Activated CD4-positive, alpha-beta T cell treated with anti-CD3 and anti-CD28 coated beads, Interleukin-2, amount 50 U/mL, for 24 hours (primary cell): ENCODE measurements at regions not wholly inside any gene's neighbourhood (a gene's known extent, or its start where the extent isn't known, plus 50 kb on each side); places are given as distances from the start of the nearest gene placed in this dataset.
"Not testable (repeated sequence)": the region's sequence is repeated elsewhere in the genome, so short reads cannot be mapped to it uniquely, and the experiment has no call there.

Experiments
- DNase-seq, 2 donors: peaks; one replicate each; pipeline ENCODE4 v3.0.0-alpha.2; 2020; ENCODE audit warnings: low read depth in 1 of 2, low spot score in 1 of 2

- DNase-seq, result no peak
Observed at GRCh38 chr3:159882790-159883779, 105.5 kb upstream of the IL12A start.

DNA sequence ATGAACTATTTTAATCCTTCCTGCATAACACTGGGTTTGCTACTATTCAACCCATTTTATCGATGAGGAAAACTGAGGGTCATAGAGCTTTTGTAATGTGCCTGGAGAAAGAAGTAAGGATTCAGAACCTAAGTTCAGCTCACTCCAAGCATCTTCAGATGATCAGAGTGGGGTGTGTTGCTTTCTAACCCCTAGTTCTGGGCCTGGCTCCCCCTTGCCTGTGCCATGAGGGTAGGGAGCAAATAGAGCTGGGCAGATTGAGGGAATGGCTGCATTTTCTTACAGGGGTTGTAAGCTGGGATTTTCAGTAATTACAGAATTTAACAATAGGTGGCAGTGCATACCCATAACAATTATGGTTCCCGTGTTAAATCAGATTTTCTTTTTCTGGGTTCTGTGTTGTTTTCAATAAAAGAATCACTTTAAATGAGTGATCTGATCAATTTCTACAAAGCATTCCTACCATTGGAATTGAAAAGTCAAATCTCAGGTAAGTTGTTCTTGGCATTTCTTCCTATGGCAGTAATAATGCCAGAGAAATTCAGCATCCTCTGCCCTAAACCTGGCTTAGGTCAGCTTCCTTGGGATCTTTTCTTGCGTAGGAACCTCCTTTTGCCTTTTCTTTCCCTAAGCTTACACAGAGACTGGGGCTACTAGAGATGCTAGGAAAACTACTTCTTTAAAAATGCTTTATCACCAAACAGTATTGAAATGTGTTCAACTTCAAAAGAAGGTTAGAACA is 103.8 kb upstream of the IL12A start:
- DNase-seq, result no peak

- no peak for DNase-seq
Observed at GRCh38 chr3:159886050-159886449, 102.6 kb upstream of the IL12A start.

DNA sequence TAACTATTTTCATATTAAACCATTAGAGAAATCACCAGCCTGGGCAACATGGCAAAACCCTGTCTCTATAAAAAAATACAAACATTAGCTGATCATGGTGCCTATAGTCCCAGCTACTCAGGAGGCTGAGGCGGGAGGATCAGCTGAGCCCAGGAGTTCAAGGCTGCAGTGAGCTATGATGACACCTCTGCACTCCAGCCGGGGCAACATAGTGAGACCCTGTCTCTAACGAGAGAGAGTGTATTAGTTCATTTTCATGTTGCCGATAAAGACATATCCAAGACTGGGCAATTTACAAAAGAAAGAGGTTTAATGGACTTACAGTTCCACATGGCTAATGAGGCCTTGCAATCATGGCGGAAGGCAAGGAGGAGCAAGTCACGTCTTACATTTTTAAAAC is 102.1 kb upstream of the IL12A start:
- DNase-seq, result not testable (repeated sequence)

DNA sequence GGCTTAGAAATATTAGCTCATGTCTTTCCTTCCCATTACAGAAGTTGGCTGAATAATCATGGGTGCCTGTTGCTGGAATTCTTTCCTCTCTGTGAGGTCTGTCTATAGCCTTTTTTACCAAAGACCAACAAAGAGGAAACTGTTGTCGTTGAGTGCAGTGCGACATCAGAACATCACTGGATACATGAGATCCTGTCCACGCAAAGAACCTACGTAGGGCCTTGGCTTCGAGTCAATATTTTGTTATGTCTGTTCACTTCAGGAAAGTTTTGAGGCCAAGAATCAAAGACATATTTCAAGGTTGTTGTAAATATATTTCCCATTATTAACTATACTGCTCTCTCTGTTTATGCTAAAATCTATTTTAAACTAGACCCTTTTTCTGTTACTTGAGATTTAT is 101.5 kb upstream of the IL12A start:
- no peak for DNase-seq

DNA sequence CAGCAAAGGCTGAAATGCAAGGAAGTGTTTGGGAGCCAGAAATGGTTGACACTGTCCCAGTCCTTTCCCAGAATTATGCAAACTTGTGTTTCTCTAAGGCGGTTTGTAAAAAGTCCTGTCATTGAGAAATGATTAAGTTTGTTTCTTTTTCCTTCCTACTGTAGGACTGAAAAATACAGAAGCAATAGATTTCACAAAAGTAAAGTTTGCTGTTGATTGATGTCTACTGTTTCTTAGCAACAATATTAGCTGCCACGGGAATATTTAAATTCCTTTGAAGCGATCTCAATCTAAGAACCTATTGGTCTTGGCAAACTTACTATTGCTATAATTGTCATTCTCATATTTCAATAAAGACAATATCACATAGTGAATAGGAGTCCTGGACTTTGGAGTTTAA is 100.7 kb upstream of the IL12A start:
- no peak for DNase-seq

GRCh38 chr3:159892171-159892795 is 96.4 kb upstream of the IL12A start:
- DNase-seq, result no peak

DNA sequence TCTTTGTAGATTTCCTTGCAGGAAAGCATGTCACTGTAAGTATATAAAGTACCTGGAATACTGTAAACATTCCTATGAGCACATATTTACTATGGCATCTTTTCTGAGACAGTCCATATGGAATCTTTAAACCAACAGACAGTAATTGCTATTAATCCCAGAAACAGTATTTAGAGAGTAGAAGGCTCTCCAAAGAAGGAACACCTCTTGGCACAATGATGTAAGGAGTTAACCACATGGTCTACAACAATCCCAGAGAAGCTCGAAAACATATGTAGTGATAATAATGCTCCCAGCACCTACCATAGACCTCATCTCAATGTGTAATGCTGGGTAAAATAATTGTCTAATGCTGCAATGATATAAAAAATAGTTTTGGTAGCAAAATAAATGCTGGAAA is 95.8 kb upstream of the IL12A start:
- DNase-seq, result no peak

GRCh38 chr3:159894386-159894785 is 94.2 kb upstream of the IL12A start:
- no peak for DNase-seq

DNA sequence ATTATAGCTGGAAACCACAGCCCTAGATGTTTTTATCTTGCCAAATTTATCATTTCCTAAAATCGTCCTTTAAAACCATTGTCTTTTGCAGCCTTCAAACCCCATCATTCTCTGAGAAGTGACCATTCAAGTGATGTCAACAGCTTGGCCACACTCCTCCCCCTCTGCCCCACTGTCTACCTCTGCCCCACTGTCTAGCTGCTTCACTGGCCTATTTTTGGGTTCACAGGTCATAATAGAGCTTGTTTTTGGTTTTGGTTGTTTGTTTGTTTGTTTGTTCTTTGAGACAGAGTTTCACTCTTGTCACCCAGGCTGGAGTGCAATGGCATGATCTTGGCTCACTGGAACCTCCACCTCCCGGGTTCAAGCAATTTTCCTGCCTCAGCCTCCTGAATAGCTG is 93.2 kb upstream of the IL12A start:
- DNase-seq, result no peak

GRCh38 chr3:159896543-159896942 is 92.1 kb upstream of the IL12A start:
- no peak for DNase-seq

- DNase-seq, result no peak
Observed at GRCh38 chr3:159897331-159898075, 91.1 kb upstream of the IL12A start.

GRCh38 chr3:159898147-159898546 is 90.5 kb upstream of the IL12A start:
- DNase-seq, result no peak

- DNase-seq, result no peak
Observed at GRCh38 chr3:159899166-159899565, 89.5 kb upstream of the IL12A start.

GRCh38 chr3:159902546-159903314 is 85.9 kb upstream of the IL12A start:
- no peak for DNase-seq

- DNase-seq, result no peak
Observed at GRCh38 chr3:159904455-159904854, 84.2 kb upstream of the IL12A start.

- no peak for DNase-seq
Observed at GRCh38 chr3:159904911-159905310, 83.7 kb upstream of the IL12A start.

- DNase-seq, result no peak
Observed at GRCh38 chr3:159907828-159908227, 80.8 kb upstream of the IL12A start.

- DNase-seq, result no peak
Observed at GRCh38 chr3:159910991-159911663, 77.5 kb upstream of the IL12A start.

DNA sequence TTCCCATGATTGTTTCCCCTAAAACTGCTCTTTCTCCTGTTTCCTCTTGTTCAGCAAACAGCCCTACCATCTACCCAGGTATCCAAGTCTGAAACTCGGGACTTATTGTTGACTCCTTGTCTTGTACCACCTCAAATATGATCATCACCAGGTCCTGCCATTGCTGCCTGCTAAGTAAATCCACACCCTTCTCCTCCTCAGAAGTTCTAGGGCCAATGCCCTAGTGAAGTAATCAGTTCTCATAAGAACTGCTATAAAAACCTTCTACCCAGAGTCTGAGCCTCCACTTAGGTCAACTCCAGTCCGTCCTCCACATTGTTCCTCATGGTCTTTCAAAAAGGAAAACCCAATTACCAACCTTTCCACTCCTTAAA is 77.0 kb upstream of the IL12A start:
- DNase-seq, result no peak
